GM19328 (cell line): ENCODE measurements at regions not wholly inside any gene's neighbourhood (a gene's known extent, or its start where the extent isn't known, plus 50 kb on each side); places are given as distances from the start of the nearest gene placed in this dataset.
"Not testable (repeated sequence)": the region's sequence is repeated elsewhere in the genome, so short reads cannot be mapped to it uniquely, and the experiment has no call there.

ENCODE experiments used
- ATAC-seq: cut with Tn5 transposase; IDR thresholded peaks from one replicate; pipeline ENCODE4 v1.9.1; 2021; ENCODE audit warnings: mild to moderate bottlenecking, moderate library complexity; ENCODE audit not compliant: unreplicated experiment

DNA sequence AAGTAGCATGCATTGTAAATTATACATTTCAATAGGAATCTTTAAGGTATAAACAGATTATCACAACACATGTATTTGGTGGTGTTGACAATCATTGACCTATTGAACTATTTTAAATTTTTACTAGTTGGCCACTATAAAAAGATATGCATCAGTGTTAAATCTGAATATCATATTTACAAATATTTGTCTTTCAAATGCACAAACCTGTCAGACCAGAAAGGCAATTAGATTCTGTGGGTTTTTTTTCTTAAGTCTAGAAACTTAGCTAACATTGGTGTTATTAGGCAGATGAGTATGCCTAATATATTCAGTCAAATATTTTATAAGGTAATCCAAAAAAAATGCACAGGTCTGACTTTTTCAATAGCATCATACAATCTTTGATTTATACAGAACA is 241.4 kb upstream of the DGKB start:
- ATAC-seq: no peak

DNA sequence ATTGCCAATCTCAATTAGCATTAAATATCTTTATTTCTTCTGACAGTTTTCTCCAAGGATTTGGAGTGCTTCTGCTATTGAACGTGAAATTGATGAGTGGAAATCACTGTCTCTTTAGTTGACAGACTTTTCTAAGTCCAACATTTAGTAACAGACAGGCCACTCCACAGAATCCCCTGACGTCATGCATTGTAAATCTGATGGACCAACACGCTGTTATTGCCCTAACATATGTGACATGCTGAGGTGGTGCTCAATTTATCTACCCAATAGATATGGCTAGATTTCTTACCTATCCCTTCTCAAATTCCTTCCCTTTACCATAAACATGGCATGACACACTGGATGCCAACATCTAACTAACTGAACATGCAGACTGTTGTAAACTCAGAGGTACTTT is 240.6 kb upstream of the DGKB start:
- ATAC-seq: no peak

- no peak for ATAC-seq
Observed at GRCh38 chr7:15140431-15140830, 237.9 kb upstream of the DGKB start.

DNA sequence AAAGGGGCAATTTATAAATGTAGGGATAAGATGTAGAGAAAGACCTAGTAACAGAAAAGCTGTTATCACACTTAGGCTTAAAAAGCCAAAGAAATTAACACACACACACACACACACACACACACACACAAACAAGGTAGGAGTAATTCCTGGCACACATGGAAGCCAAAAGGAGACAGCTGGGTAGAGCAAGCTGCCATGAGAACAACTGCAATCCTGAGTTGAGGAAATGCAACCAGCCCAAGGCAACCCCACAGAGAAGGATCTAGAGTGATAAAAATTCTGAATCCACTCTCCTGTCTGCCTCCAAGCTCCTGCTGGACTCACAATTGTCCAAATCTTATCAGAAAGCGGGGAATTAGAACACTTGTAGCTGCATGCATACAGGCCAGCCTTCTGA is 229.1 kb upstream of the DGKB start:
- no peak for ATAC-seq

GRCh38 chr7:15130666-15131541 is 228.4 kb upstream of the DGKB start:
- ATAC-seq: no peak

GRCh38 chr7:15128716-15129115 is 226.2 kb upstream of the DGKB start:
- ATAC-seq: no peak

DNA sequence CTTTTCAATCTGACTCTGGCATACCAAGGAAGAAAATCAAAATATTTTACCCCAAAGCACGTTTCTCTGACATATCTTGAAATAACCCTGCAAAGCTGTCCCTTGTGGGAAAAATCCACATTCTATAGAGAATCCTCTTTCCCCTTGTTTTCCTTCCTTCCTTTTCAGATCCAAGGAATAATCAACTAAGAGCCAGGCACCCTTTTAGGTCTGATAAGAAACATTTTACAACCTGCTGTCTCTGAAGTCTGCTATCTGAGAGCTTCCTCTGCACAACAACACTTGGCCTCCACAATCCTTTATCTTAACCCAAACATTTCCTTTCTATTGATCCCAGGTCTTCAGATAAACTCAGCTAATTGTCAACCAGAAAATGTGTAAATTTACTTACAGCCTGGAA is 224.1 kb upstream of the DGKB start:
- ATAC-seq: not testable (repeated sequence)

- ATAC-seq: no peak
Observed at GRCh38 chr7:15123901-15124300, 221.3 kb upstream of the DGKB start.

DNA sequence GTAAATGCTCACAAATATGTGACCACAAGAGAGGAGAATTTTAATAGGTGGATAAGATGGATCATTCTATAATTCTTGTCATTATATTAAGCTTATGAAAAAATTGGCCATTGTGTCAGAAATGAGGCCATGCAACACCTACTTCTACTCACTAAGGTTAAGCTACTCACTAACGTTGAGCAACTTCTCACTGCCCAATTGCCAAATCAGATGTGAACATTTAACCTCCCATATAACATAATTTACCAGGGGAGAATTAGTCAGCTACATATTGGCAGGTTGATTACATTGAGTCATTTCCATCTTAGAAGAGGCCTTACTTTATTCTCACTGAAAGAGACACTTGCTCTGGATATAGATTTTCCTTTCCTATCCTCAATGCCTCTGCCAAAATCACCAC is 211.2 kb upstream of the DGKB start:
- ATAC-seq: no peak

- no peak for ATAC-seq
Observed at GRCh38 chr7:15105711-15106110, 203.2 kb upstream of the DGKB start.

DNA sequence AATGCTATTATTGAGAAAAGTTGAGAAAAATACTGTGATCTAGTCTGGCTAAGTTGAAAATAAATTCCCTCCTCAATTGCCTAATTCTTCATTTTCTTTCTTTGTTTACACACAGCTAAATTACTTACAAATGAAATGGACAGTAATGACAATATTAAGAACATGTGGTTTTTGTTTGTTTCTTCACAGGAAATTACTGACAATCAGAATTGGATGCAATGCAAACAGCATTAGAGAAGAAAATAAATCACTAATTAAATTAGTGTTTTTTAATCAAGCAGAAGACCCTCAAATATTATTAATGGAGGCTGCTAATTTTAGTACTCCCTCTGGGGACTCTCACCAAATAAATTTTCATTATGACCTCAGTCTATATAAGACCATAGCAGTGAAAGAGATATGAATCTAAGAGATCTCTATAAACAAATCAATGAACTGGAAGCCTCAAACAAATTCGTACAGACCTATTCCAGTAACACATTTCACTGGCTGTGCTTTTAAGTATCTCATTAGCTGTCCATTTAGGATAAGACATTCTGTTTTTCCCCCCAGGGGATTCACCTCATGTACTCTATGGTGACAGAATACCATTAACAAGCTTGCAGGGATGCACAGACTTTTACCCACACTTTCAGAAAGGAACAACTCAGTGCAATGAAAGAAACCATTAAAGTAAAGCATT is 202.0 kb upstream of the DGKB start:
- no peak for ATAC-seq

- ATAC-seq: no peak
Observed at GRCh38 chr7:15099074-15099473, 196.5 kb upstream of the DGKB start.

GRCh38 chr7:15096853-15097252 is 194.3 kb upstream of the DGKB start:
- no peak for ATAC-seq

DNA sequence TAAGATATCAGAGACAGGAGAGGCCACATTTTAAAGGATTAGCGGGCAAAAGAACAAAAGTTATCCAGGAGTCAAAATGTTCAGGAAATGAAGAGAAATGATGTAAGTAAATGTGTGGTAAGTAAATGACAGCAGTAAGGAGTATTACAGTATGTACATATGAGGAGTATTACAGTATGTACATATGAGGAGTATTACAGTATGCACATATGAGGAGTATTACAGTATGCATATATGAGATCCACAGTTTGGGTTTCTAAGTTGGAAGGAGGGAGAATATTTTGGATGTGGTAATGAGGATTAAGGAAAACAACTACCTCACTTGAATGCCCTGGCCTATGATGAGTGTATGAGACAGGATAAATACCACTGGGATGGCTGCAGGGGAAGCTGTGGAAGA is 192.4 kb upstream of the DGKB start:
- ATAC-seq: no peak

DNA sequence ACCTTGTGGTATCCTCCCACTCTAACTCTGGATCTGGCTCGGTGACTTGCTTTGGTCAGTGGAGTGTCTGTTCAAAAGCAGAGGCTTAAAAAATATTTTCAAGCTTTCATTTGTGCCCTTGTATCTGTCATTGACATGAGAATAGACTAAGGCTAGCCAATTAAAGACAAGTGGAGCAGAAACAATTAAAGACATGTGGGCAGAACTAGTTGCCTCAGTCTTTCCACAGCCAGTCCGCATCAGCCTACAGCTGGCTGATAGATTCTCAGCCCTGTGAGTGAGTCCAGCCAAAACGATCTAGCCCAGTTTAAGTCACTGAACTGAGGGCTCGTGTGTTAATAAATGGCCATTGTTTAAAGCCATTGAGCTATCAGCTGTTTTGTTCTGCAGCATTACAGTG is 185.2 kb upstream of the DGKB start:
- no peak for ATAC-seq

DNA sequence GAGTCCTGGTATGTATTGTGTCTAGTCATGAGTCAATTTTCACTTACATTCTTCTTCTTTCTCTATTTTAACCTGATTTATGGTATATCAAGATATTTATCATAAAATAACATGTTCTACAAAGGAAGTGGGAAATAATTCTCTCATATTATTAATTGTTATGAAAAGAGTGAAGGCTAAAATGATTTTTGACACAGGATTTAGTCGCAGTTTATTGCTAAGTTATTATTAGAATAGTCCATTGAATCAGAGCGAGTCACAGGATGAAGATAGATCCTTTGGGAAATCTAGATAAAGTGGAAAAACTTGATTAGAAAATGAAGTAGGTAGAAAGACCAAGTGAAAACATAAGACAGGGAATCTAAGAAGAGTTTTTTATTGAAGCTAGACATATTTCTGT is 184.3 kb upstream of the DGKB start:
- no peak for ATAC-seq

GRCh38 chr7:15086131-15086611 is 183.6 kb upstream of the DGKB start:
- ATAC-seq: no peak

DNA sequence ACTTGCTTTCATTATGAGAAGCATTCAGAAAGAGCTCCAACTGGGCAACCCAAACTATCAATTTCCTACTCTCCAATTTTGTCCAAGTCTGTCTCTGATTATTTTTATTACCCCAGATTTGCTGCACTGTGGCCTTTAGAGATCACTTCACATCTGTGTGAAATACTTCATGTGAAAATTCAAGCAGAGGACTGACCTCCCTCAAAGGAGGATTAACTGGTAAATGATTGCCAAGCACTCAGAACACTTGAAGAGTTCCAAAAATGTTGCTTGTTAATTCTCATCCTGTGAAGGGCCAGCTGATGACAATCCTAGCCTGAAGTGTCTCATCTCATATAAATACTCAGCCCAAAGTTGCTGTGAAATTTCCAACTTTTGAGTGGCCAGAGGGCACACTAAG is 182.8 kb upstream of the DGKB start:
- ATAC-seq: no peak

DNA sequence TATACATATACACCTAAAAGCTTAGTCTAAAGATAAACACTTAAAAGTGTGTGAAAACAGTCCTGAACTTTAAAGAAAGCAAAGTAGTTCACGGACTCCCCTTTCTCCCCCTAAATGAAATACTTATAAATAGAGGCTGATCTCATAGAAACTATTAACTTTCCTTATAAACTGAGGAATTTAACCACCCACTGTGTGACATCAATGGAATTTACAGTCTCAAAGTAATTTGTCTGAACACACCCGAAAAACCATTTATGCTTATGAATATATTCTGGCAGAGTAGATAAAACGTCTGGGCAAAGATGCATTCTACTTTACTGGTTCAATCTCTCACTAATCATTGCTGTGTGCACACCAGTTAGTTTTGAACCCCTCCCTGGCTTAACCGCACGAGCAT is 181.8 kb upstream of the DGKB start:
- ATAC-seq: no peak

GRCh38 chr7:15081891-15082290 is 179.3 kb upstream of the DGKB start:
- no peak for ATAC-seq

- no peak for ATAC-seq
Observed at GRCh38 chr7:15073301-15073700, 170.8 kb upstream of the DGKB start.

GRCh38 chr7:15068324-15068723 is 165.8 kb upstream of the DGKB start:
- ATAC-seq: no peak
